ENCODE measurements at regions not wholly inside any gene's neighbourhood (a gene's known extent, or its start where the extent isn't known, plus 50 kb on each side); places are given as distances from the start of the nearest gene placed in this dataset.
"Not testable (repeated sequence)": the region's sequence is repeated elsewhere in the genome, so short reads cannot be mapped to it uniquely, and the experiment has no call there.

DNA sequence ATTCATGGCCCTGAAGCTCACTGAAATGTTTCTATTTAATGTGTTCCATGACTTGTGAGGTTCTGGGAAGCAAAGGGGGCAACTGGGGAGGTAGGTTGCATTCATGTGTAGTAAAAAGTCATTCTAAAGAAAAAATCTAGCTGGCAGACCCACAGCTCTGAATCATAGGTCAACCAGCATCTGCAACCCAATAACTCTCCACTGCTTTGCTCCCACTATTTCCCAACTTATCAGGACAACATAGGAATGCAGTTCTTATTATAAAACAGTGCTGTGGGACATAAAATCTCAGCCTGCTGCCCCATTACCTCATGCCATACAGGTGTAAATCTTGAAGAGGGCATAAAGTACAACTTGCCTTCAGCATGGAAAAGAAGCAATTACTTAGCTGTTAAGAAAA, 576.1 kb upstream of the PTBP2 start:
- DNase-seq (ENCODE audit: extremely low read depth in 1 of 11, low read depth in 9 of 11, low spot score in 4 of 11): no peak

DNA sequence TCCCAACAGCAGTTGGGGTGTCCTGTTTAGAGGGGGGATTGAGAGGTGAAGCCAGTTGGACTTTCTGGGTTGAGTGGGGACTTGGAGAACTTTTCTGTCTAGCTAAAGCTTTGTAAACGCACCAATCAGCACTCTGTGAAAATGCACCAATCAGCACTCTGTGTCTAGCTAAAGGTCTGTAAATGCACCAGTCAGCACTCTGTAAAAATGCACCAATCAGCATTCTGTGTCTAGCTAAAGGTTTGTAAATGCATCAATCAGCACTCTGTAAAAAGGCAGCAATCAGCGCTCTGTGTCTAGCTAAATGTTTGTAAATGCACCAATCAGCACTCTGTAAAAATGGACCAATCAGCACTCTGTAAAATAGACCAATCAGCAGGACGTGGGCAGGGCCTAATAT, 568.6 kb upstream of the PTBP2 start:
- DNase-seq (ENCODE audit: extremely low read depth in 1 of 11, low read depth in 9 of 11, low spot score in 4 of 11): not testable (repeated sequence)

DNA sequence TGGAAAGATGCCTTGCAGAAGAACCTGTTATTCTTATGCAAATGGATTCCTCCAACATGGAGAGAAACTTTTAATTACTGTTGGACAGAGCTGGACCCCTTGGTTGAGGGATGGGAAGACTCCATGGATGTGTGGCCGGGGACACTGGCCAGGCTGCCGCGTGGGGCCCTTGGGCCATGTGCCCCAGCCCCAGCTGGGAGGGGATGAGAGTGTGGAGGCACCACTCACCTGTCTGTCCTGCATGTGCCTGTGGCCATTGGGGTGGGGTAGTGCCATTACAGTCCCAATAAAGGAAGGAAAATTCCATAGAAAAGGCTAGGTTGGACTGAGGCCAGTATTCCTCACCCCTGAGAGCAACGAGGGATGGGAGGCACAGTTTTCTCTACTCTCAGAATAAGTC, 564.5 kb upstream of the PTBP2 start:
- no peak for DNase-seq (ENCODE audit: extremely low read depth in 1 of 11, low read depth in 9 of 11, low spot score in 4 of 11)

DNA sequence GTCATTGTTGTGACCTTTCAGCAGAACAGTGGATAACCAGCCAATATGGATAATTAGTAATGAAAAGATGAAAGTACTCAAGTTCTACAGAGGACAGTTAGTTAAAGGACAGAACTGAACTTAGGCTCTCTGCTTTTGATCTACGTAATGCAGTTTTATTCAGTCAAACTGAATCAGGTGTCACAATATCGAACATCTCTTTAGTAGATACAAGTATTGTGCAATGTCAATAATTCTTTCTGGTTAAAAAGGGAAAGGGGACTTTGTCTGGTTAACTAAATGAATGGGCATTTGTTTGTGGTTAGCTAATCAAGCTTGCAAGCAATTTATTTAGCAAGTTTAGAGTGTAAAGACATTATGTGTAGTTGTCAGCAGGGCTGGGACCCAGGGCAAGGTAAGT, 562.2 kb upstream of the PTBP2 start:
- no peak for DNase-seq (ENCODE audit: extremely low read depth in 1 of 11, low read depth in 9 of 11, low spot score in 4 of 11)

DNA sequence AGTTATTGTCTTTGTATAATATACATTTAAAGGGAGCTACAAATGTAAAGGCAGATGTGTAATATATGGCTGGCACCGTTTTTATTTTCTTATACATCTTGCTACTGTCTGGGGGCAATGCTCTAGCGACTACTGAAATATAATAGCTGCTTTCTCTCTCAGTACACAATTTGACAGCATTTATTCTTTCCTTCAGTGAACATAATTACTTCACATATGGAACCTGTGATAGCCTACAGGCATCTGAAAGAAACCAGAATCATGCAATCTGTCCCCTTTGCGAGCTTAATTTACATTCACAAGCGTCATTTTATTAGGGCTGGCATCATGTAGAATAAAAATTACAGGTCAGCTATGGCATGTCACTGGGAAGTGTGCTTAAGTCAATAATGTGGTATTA, 557.5 kb upstream of the PTBP2 start:
- no peak for DNase-seq (ENCODE audit: extremely low read depth in 1 of 11, low read depth in 9 of 11, low spot score in 4 of 11)

DNA sequence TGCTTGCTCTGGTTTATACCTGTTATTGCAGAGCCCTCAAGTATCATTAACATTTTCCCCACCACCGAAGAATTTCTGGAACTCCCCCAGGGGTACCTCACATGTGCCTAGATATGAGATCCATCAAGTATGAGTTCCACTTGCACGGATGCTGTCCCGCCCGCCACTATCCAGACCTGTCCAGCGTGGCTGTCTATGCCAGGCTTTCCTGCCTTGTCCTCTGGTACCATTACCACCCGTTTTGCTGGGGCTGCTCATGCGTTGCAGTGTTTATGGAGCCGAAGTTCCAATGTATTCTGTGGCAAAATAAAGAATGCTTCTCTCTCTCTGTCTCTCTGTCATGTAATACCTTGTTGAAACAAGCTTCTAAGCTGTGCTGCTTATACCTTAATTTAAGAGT, 543.5 kb upstream of the PTBP2 start:
- no peak for DNase-seq (ENCODE audit: extremely low read depth in 1 of 11, low read depth in 9 of 11, low spot score in 4 of 11)

DNA sequence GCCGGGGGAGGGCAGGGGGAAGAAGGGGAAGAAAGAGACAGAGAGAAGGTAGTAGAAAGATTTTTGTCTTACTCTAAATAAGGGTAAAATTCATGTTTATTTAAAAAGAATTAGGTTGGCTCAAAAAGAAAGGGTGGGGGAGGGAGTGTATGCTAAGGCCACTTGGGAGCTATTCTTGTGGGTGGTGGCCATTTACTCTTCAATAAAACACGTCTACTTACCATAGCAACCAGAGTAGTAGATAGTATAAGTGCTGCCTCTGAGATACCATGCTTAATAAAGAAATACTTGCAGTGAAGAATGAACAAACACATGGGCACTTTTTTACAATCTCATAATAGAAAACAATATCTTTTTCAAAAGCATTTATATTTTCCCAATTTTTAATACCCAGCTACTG, 538.1 kb upstream of the PTBP2 start:
- no peak for DNase-seq (ENCODE audit: extremely low read depth in 1 of 11, low read depth in 9 of 11, low spot score in 4 of 11)

DNA sequence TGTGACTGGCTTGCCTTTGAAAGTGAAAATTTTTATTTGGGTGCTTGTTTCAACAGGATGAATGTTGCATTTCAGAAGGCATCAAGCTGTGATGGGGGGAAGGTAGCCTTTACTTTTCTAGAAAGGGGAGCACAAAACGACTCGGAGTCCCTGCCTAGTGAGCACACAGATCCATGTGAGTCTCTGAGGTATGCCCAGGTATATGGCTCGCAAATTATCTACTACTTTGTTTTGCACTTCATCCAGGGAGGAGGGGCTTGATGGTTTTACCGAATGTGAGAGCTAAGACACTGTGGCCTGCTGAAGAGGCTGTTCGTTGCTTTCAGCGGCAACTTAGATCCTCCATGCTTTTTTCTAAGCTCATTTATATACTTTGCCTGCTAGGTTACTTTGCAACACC, 537.7 kb upstream of the PTBP2 start:
- no peak for DNase-seq (ENCODE audit: extremely low read depth in 1 of 11, low read depth in 9 of 11, low spot score in 4 of 11)

DNA sequence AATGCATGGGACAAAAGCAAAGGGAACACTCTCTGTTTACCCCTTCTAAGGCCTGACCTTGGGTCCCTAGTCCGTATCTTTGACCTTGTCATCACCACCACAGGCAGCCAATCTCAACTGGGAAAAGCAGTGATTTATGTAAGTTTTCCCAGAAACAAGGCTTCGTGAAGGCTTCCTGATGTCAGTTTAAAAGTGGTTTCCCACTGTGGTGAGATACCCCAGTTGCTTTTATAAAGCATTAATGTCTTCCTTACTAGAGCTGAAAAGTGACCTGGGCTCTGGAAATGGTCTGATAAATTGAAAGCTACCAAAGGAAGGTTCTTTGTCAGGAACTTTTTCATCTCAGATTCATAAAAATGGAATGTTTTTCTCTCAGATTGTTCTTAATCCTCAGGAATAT, 536.4 kb upstream of the PTBP2 start:
- no peak for DNase-seq (ENCODE audit: extremely low read depth in 1 of 11, low read depth in 9 of 11, low spot score in 4 of 11)

DNA sequence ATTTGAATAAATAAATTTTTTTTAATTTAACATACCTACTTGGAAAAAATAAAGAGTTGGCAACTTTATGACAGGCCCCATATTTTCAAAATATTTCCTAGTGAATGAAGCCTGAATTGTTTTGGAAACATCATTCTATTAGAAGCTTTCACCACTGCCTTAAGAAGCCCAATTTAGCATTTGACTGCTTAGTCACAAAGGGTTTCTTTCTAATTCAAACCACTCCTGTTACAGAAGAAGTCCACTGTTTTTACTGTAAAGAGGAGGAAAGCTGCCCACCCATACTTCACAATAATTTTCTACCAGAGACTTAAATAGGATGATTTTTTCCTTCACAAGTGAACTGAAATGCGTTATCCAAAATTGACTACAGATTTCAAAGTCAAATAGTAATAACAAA, 534.6 kb upstream of the PTBP2 start:
- no peak for DNase-seq (ENCODE audit: extremely low read depth in 1 of 11, low read depth in 9 of 11, low spot score in 4 of 11)

DNA sequence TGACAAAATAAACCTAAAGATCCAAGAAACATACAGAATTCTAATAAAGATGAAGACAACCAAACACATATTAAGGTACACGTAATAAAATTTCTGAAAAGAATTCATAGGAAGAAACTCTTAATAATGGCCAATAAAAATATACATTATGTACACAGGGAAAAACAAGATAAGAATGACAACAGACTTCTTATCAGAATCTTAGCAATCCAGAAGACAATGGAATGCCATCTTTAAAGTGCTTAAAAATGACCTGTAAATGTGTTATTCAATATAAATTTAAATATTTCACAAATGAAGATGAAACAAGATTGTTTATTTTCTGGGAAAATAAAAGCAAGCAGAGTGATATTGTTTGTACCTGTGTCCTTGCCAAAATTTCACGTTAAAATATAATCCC, 530.4 kb upstream of the PTBP2 start:
- no peak for DNase-seq (ENCODE audit: extremely low read depth in 1 of 11, low read depth in 9 of 11, low spot score in 4 of 11)

DNA sequence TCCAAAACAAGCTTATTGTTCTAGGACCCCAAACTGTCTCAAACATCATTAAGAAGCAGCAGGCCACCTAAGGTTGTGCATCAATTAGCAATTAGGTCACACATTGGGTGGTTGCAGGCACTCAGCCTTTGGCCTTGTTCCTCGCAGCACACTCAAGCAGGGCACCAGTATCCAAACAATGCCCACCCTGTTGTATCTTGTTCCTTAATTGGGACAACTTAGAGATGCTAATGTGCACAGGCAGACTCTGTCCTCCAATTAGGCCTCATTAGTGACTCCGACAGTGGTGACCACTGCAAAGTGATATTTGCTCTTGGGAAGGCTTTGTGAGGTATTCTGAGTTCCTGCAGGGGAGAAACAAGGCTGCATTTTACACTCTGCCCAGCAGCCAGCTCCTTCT, 515.1 kb upstream of the PTBP2 start:
- no peak for DNase-seq (ENCODE audit: extremely low read depth in 1 of 11, low read depth in 9 of 11, low spot score in 4 of 11)

DNA sequence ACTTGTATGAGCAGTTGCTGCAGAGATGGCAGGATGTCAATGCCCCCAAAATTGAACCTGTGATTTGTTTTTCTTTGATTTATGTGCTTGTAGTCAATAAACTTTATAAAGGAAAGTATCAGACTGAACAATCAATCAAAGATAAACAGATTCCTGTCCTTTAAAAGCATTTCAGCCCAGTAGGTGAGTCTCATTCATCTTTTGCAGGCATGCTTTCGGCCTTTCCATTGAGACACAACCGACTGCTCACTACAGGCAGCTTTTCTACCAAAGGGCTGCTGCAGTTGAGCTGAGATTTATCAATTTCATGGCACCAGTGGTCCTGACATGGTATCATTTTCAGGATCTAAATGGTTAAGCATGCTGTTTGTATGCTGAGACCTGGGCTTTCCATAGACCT, 513.6 kb upstream of the PTBP2 start:
- no peak for DNase-seq (ENCODE audit: extremely low read depth in 1 of 11, low read depth in 9 of 11, low spot score in 4 of 11)

DNA sequence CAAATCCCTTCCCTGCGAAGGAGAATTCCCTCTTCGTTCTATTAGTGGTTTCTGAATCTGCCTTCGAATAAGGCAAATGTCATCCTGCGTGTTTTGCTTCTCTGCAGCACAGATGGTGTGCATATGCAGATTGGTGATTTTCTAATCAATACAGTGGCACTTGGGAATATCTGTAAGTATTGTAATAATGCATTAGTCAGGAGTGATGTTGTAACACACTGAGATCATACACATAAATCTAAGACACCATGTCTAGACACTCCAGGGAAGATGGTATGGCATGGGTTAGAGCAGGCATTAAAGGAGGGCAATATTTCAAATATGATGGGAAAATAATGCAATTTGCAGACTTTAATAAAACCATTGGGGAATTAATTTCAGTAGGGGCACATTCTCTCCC, 513.2 kb upstream of the PTBP2 start:
- DNase-seq (ENCODE audit: extremely low read depth in 1 of 11, low read depth in 9 of 11, low spot score in 4 of 11): no peak

DNA sequence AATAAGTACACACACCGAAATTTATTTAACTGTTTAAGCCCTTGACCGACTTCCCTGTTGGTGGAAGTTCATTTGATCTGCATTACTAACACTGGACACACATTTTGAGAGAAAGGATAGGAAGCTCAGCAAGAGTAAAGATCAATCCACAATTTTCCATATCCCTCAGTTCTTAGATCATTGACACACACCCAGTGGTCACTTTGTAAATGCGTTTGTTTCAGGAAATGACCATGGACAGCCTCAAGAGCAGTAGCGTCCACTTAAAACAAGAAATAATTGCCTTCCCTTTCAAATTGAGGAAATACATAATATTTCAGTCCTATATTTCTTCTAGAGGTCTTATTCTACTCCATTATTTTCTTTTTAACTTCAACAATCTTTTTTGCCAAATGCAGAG, 511.5 kb upstream of the PTBP2 start:
- DNase-seq (ENCODE audit: extremely low read depth in 1 of 11, low read depth in 9 of 11, low spot score in 4 of 11): no peak

DNA sequence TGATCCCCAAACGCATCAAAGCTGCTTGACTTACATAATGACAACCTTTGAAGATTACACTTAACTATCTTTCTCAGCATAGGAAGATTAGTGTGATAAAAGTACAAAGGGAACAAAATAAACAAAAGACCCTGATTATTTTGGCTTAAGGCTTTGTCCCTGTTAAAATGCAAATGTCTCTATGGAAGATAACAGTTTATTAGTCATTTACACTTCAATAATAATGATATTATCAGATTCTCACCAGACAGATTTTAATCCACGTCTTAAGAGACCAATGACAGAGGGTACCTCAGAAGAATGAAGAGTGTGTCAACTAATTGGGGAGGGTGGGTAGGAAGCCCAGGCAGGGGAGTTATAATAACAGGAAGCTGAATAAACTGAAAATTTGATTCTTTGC, 510.4 kb upstream of the PTBP2 start:
- no peak for DNase-seq (ENCODE audit: extremely low read depth in 1 of 11, low read depth in 9 of 11, low spot score in 4 of 11)

DNA sequence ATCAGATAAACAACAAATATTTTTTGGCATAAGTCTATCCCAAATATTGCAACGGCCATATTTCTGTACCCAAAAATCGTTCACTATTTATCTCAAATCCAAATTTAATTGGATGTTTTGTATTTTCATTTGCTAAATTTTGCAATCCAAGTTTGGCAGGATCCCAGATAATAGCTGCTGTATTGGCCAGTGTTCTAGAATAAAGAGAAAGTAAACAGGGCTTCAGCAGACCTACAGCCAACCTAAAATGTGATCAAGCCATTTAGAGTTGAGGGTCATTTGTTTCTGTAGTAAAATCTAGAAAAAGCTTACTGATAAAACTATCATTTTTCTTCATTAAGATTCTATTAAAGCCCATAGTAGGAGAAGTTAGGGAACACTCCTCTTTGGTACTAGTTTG, 506.6 kb upstream of the PTBP2 start:
- DNase-seq (ENCODE audit: extremely low read depth in 1 of 11, low read depth in 9 of 11, low spot score in 4 of 11): no peak

DNA sequence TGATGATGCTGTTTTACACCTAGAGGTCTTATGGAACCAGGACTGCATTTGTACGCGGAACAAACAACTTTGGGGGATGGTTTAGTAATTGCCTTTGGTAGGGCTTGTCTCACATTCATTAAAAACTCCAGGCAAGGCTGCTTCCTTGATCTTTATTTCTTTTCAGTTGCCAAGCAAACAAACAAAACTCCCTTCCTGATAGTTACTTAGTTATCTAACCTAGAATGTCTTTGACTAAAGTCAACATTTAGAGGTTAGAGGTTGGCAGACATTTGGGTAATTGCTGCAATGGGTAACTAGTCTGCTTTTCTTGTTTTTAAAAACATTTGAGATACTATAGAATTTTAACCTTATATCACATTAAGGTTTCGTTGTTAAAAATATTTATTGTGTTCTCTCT, 500.9 kb upstream of the PTBP2 start:
- DNase-seq (ENCODE audit: extremely low read depth in 1 of 11, low read depth in 9 of 11, low spot score in 4 of 11): peak in 6 of 11 donors; percentile 2 to 23 (median 10)

DNA sequence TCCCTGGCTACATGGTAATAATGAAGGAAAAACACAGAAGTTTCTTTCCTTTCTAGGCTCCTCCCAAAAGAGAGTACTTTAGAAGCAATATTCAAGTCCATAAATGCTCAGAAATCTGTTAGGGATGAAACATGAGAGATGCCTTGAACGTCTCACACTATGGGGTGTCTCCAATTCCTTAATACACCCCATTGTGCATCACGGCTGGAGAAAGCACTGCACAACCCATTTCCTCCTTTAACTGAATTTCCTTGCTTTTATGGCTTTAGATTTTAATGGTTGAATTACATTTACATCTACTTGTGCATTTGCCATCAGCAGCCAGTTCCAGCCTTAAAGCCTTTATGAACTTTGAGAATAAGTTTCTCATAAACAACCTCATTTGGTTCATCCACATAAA, 498.9 kb upstream of the PTBP2 start:
- DNase-seq (ENCODE audit: extremely low read depth in 1 of 11, low read depth in 9 of 11, low spot score in 4 of 11): no peak

DNA sequence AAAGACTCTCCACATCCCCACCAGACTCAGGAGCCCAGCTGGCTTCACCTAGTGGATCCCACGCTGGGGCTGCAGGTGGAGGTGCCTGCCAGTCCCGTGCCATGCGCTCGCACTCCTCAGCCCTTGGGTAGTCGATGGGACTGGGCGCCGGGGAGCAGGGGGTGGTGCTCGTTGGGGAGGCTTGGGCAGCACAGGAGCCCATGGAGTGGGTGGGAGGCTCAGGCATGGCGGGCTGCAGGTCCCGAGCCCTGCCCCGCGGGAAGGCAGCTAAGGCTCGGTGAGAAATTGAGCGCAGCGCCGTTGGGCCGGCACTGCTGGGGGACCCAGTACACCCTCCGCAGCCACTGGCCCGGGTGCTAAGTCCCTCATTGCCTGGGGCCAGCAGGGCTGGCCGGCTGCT, 497.4 kb upstream of the PTBP2 start:
- not testable (repeated sequence) for DNase-seq (ENCODE audit: extremely low read depth in 1 of 11, low read depth in 9 of 11, low spot score in 4 of 11)

DNA sequence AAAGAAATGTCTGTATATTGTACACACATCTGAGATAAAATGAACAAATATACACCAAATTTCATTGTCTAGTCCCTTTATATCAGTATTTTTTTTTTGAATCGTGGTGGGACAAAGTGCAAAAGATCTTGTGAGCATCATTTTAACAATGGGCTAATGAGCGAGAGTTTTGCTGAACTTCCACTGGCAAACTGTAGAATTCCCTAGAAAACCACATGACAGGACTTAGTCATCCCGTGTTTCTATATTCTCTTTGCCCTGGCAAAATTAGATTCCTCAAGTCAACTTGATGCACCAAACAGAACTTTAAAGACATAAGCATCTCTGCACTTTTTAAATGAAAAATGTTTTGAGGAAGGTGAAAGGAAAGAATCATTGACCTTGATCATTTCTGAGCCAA, 488.2 kb upstream of the PTBP2 start:
- no peak for DNase-seq (ENCODE audit: extremely low read depth in 1 of 11, low read depth in 9 of 11, low spot score in 4 of 11)

DNA sequence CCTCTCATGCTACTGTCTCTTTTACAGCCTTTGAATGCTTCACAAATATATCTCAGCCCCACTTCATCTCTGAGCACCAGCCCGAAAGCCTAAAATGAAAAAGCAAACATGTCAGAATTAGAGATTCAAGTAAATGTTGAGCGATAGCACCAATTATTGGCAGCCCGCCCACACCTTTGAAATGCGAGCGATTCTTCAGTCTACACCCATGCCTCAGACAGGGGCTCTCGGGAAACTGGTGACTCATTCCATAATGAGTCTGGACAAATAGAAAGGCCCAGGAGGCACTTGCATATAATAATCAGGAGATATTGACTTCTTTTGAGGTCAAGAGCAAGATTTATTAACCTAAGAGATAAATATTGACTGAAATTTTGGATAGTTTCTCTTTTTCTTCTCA, 487.3 kb upstream of the PTBP2 start:
- DNase-seq (ENCODE audit: extremely low read depth in 1 of 11, low read depth in 9 of 11, low spot score in 4 of 11): no peak

All from renal cortex interstitium (tissue), 11 donors.